Liver (tissue), 3 donors: ENCODE measurements at regions not wholly inside any gene's neighbourhood (a gene's known extent, or its start where the extent isn't known, plus 50 kb on each side); places are given as distances from the start of the nearest gene placed in this dataset.

ENCODE experiments used
- RAD21 ChIP-seq, 2 donors: IDR thresholded peaks; 2 replicates each; pipeline ENCODE4 v1.6.1; 2016; ENCODE audit warnings: antibody characterized with exemption in 2 of 2, mild to moderate bottlenecking in 2 of 2
- TF ChIP-seq, protein P1 (sequence below): fragments of 150-350 bp; IDR thresholded peaks from 2 replicates; pipeline ENCODE4 v1.5.1; 2017; ENCODE audit warnings: improper control_type of control experiment, low read depth, low read length; ENCODE audit not compliant: missing input control
- TF ChIP-seq, protein P2 (sequence below): IDR thresholded peaks from 2 replicates; pipeline ENCODE4 v1.6.1; 2016; ENCODE audit warnings: antibody characterized with exemption, mild to moderate bottlenecking
- donor health status: healthy.
- donor health status: healthy.

DNA sequence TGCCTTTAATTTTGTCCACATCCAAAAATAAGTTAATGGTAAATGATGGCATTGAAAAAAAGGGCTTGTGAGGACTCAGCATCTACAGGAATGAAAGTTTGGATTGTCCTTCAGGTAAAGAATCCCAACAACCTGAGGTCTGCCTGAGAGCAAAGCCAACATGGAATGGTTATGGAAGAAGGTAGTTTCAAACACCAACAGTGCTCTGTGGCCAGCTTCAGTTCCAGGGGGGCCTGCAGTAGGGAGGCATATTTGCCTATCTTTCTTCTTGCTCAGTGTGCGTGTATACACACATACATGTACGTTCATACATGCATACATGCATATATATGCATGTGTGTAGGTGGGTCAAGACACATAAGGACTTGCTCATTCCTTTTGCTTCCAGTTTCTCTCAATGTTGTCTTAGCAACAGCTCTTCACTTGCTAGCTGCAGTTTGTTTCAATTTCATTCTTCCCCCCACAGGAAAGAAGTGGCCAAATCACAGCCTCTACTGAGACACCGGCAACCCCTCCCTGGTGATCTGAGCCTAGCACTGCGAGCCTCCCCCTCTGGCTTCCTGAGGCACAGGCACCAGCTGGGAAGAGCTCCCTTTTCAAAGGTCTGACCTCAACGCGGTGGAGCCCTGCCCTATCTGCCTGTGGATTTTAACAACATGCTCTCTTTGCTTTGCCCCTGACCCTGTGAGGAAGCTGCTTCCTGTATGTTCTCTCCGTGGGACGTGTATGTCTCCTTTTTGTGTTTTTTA, 146.2 kb downstream of the KLF13 start:
- no peak for TF ChIP-seq RAD21 (IDR thresholded peaks at IDR 0.05)
- TF ChIP-seq, protein P1, sequence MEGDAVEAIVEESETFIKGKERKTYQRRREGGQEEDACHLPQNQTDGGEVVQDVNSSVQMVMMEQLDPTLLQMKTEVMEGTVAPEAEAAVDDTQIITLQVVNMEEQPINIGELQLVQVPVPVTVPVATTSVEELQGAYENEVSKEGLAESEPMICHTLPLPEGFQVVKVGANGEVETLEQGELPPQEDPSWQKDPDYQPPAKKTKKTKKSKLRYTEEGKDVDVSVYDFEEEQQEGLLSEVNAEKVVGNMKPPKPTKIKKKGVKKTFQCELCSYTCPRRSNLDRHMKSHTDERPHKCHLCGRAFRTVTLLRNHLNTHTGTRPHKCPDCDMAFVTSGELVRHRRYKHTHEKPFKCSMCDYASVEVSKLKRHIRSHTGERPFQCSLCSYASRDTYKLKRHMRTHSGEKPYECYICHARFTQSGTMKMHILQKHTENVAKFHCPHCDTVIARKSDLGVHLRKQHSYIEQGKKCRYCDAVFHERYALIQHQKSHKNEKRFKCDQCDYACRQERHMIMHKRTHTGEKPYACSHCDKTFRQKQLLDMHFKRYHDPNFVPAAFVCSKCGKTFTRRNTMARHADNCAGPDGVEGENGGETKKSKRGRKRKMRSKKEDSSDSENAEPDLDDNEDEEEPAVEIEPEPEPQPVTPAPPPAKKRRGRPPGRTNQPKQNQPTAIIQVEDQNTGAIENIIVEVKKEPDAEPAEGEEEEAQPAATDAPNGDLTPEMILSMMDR, result no peak
- TF ChIP-seq, protein P2, sequence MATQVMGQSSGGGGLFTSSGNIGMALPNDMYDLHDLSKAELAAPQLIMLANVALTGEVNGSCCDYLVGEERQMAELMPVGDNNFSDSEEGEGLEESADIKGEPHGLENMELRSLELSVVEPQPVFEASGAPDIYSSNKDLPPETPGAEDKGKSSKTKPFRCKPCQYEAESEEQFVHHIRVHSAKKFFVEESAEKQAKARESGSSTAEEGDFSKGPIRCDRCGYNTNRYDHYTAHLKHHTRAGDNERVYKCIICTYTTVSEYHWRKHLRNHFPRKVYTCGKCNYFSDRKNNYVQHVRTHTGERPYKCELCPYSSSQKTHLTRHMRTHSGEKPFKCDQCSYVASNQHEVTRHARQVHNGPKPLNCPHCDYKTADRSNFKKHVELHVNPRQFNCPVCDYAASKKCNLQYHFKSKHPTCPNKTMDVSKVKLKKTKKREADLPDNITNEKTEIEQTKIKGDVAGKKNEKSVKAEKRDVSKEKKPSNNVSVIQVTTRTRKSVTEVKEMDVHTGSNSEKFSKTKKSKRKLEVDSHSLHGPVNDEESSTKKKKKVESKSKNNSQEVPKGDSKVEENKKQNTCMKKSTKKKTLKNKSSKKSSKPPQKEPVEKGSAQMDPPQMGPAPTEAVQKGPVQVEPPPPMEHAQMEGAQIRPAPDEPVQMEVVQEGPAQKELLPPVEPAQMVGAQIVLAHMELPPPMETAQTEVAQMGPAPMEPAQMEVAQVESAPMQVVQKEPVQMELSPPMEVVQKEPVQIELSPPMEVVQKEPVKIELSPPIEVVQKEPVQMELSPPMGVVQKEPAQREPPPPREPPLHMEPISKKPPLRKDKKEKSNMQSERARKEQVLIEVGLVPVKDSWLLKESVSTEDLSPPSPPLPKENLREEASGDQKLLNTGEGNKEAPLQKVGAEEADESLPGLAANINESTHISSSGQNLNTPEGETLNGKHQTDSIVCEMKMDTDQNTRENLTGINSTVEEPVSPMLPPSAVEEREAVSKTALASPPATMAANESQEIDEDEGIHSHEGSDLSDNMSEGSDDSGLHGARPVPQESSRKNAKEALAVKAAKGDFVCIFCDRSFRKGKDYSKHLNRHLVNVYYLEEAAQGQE, result no peak
